KMS-11 (cell line): ENCODE measurements at regions not wholly inside any gene's neighbourhood (a gene's known extent, or its start where the extent isn't known, plus 50 kb on each side); places are given as distances from the start of the nearest gene placed in this dataset.
"Not testable (repeated sequence)": the region's sequence is repeated elsewhere in the genome, so short reads cannot be mapped to it uniquely, and the experiment has no call there.

ENCODE experiments used
- H2AFZ ChIP-seq: fragments of 200-600 bp; sonication (generic); 2 replicates; pipeline ENCODE4 v1.6.1; 2016; ENCODE audit warnings: antibody characterized with exemption, mixed run types, low read depth
- H3K27ac ChIP-seq: fragments of 200-600 bp; sonication (generic); 2 replicates; pipeline ENCODE4 v1.6.1; 2016; ENCODE audit warnings: mild to moderate bottlenecking, mixed run types
- H3K27me3 ChIP-seq: fragments of 200-600 bp; sonication (generic); 2 replicates; pipeline ENCODE4 v1.6.1; 2017; ENCODE audit warnings: mild to moderate bottlenecking, low read depth, mixed run types, moderate library complexity; ENCODE audit not compliant: insufficient read depth
- H3K36me3 ChIP-seq: fragments of 200-600 bp; sonication (generic); 2 replicates; pipeline ENCODE4 v1.6.1; 2017; ENCODE audit warnings: mild to moderate bottlenecking, mixed run types; ENCODE audit not compliant: insufficient read depth
- H3K4me1 ChIP-seq: fragments of 200-600 bp; sonication (generic); 2 replicates; pipeline ENCODE4 v1.6.1; 2016; ENCODE audit warnings: mild to moderate bottlenecking, low read depth, mixed run types; ENCODE audit not compliant: poor library complexity, severe bottlenecking
- H3K4me2 ChIP-seq: fragments of 200-600 bp; sonication (generic); 2 replicates; pipeline ENCODE4 v1.7.0; 2016; ENCODE audit warnings: mild to moderate bottlenecking, mixed run types
- H3K4me3 ChIP-seq: fragments of 200-600 bp; sonication (generic); IDR thresholded peaks from 2 replicates; pipeline ENCODE4 v1.6.1; 2017; ENCODE audit warnings: low read depth, low read length, mixed read lengths; ENCODE audit not compliant: insufficient read depth
- H3K79me2 ChIP-seq: fragments of 200-600 bp; sonication (generic); 2 replicates; pipeline ENCODE4 v1.6.1; 2016; ENCODE audit warnings: low read depth, mixed run types; ENCODE audit not compliant: insufficient read depth
- H3K9ac ChIP-seq: fragments of 200-600 bp; sonication (generic); 2 replicates; pipeline ENCODE4 v1.6.1; 2016; ENCODE audit warnings: mild to moderate bottlenecking, mixed run types
- H4K20me1 ChIP-seq: fragments of 200-600 bp; sonication (generic); 2 replicates; pipeline ENCODE4 v1.6.1; 2016; ENCODE audit warnings: mild to moderate bottlenecking, mixed run types; ENCODE audit not compliant: insufficient read depth
- TF ChIP-seq, protein P1 (sequence below): fragments of 200-600 bp; sonication (generic); conservative IDR thresholded peaks from 2 replicates; pipeline ENCODE4 v1.6.1; 2017; ENCODE audit warnings: low read depth, mild to moderate bottlenecking, antibody characterized with exemption, low read length, moderate library complexity, mixed read lengths

DNA sequence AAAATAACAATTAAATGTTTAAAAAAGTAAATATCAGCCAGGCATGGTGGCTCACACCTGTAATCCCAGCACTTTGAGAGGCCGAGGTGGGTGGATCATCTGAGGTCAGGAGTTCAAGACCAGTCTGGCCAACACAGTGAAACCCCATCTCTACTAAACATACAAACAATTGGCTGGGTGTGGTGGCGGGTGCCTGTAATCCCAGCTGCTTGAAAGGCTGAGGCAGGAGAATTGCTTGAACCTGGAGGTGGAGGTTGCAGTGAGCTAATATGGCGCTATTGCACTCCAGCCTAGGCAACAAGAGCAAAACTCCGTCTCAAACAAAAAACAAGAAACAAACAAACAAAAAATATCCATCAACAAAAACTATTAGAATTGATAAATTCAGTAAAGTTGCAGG, 77.5 kb downstream of the SNX5 start:
- peaks cover 17% of the 10 kb centered on the region for H3K4me1 ChIP-seq
- not testable (repeated sequence) for H3K27ac ChIP-seq, H2AFZ ChIP-seq, H3K36me3 ChIP-seq, H3K79me2 ChIP-seq, H3K4me3 ChIP-seq, H3K9ac ChIP-seq, H4K20me1 ChIP-seq, H3K27me3 ChIP-seq, H3K4me2 ChIP-seq

DNA sequence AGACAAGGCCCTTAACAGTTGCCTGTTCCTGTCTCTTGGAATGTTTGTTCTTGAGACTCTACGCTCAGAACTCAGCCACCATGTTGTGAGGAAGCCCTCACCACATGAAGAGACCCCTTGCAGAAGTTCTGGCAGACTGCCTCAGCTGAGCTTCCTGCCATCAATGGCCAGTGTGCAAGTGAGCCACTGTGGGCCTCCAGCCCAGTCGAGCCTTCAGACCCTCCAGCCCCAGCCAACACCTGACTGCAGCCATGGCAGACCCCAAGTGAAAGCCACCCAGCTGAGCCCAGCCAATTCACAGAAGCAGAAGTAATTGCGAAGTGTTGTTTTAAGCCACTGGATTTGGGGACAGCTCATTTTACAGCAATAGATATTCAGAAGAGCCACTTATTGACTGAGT, 78.3 kb downstream of the SNX5 start:
- H3K27me3 ChIP-seq: no peaks in the 10 kb centered on the region
- TF ChIP-seq, protein P1, sequence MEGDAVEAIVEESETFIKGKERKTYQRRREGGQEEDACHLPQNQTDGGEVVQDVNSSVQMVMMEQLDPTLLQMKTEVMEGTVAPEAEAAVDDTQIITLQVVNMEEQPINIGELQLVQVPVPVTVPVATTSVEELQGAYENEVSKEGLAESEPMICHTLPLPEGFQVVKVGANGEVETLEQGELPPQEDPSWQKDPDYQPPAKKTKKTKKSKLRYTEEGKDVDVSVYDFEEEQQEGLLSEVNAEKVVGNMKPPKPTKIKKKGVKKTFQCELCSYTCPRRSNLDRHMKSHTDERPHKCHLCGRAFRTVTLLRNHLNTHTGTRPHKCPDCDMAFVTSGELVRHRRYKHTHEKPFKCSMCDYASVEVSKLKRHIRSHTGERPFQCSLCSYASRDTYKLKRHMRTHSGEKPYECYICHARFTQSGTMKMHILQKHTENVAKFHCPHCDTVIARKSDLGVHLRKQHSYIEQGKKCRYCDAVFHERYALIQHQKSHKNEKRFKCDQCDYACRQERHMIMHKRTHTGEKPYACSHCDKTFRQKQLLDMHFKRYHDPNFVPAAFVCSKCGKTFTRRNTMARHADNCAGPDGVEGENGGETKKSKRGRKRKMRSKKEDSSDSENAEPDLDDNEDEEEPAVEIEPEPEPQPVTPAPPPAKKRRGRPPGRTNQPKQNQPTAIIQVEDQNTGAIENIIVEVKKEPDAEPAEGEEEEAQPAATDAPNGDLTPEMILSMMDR: no peak
- H3K4me1 ChIP-seq: peaks cover 17% of the 10 kb centered on the region
- H3K4me2 ChIP-seq: no peak overlapping the region
- H3K9ac ChIP-seq: no peak overlapping the region
- no peaks in the 10 kb centered on the region for H3K36me3 ChIP-seq
- no peak overlapping the region for H3K27ac ChIP-seq
- no peaks in the 10 kb centered on the region for H3K79me2 ChIP-seq
- H2AFZ ChIP-seq: no peak overlapping the region
- H3K4me3 ChIP-seq: no peak overlapping the region
- no peaks in the 10 kb centered on the region for H4K20me1 ChIP-seq

DNA sequence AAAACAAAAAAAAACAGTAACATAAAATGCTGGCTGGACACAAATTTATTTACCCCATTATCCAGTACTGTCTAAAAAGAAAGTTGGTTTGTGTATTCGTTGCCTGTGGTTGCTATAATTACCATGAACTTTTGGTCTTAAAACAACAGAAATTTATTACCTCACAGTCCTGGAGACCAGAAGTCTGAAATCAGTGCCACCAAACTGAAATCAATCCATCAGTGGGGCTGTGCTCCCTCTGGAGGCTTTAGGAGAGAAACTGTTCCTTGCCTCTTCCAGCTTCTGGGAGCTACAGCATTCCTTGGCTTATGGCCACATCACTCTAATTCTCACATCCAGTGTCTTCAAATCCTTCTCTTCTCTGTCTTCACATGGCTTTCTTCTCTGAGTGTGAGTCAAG, 79.4 kb downstream of the SNX5 start:
- Histone ChIP-seq H3K79me2 (no peaks in the 10 kb centered on the region), H4K20me1 (no peaks in the 10 kb centered on the region)

DNA sequence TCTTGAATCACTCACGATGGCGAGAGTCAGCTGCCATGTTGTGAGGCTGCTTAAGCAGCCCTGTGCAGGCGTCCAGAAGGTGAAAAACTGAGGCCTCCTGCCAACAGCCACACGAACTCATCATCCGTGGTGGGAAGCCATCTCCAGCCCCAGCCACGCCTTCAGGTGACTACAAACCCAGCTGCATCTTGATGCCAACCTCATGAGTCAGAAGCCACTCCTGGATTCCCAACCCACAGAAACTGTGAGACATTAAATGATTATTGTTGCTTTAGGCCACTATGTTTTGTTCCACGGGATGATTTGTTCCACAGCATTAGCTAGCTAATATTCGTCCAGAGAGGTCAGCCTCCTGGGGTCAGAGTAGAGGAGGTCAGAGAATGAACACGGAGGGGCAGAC, 80.5 kb downstream of the SNX5 start:
- no peaks in the 10 kb centered on the region for H3K27me3 ChIP-seq
- H4K20me1 ChIP-seq: no peaks in the 10 kb centered on the region
- no peak overlapping the region for H3K9ac ChIP-seq
- no peak overlapping the region for H3K4me3 ChIP-seq
- TF ChIP-seq, protein P1: no peak
- H3K4me1 ChIP-seq: peaks cover 3% of the 10 kb centered on the region
- H3K79me2 ChIP-seq: no peaks in the 10 kb centered on the region
- H3K4me2 ChIP-seq: no peak overlapping the region
- H2AFZ ChIP-seq: no peak overlapping the region
- no peak overlapping the region for H3K27ac ChIP-seq
- no peaks in the 10 kb centered on the region for H3K36me3 ChIP-seq

More for the DNA sequence above, 79.4 kb downstream of the SNX5 start:
- TF ChIP-seq, protein P1: no peak
- no peak overlapping the region for H3K27ac ChIP-seq
- no peak overlapping the region for H3K4me3 ChIP-seq
- no peak overlapping the region for H3K9ac ChIP-seq
- H3K36me3 ChIP-seq: no peaks in the 10 kb centered on the region
- peaks cover 15% of the 10 kb centered on the region for H3K4me1 ChIP-seq
- H3K4me2 ChIP-seq: no peak overlapping the region
- no peak overlapping the region for H2AFZ ChIP-seq
- H3K27me3 ChIP-seq: no peaks in the 10 kb centered on the region

DNA sequence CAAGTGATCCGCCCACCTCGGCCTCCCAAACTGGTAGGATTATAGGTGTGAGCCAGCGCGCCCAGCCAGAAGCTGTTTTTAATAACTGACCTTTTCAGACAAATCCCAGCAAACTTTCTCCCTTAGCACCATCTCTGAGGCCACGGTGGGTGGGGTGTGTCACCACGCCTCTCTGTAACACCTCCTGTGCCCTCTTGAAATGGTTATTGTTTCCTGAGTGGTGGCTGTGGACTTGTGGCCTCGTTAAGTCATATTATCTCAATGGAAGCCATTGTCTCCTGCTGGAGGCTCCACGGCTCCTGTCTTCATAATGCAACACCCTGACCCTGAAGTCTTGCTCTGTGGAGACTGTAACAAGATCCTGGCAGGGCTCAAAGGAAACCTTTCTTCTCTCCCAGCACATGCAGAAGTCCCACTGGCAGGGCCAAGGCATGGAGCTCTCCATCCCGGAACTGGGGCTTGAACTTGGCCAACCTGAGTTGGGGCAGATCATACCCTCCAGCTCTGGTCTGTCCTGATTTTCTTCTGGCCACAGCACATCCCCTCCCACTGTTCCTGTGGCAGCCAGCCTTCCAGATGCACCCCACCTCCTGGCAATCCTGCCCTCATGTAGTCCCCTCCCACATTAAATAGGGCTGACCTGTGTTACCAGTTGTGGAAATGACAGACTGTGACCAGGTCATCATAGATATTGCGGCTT, 81.1 kb downstream of the SNX5 start:
- H3K79me2 ChIP-seq: no peaks in the 10 kb centered on the region
- H3K27ac ChIP-seq: no peak overlapping the region
- TF ChIP-seq, protein P1: no peak
- H3K36me3 ChIP-seq: no peaks in the 10 kb centered on the region
- H4K20me1 ChIP-seq: no peaks in the 10 kb centered on the region
- H3K4me3 ChIP-seq: no peak overlapping the region
- H3K27me3 ChIP-seq: no peaks in the 10 kb centered on the region
- no peak overlapping the region for H3K4me2 ChIP-seq
- H3K9ac ChIP-seq: no peak overlapping the region
- H2AFZ ChIP-seq: no peak overlapping the region
- H3K4me1 ChIP-seq: no peaks in the 10 kb centered on the region
